AG04450 (cell line): ENCODE measurements at regions not wholly inside any gene's neighbourhood (a gene's known extent, or its start where the extent isn't known, plus 50 kb on each side); places are given as distances from the start of the nearest gene placed in this dataset.
"Not testable (repeated sequence)": the region's sequence is repeated elsewhere in the genome, so short reads cannot be mapped to it uniquely, and the experiment has no call there.

Experiments used
- CTCF ChIA-PET: fragments of 300-600, 350-600 bp; formaldehyde crosslinking; extraction: SDS; loops from one replicate; lab custom pipeline; 2022; ENCODE audit warnings: antibody characterized with exemption, inconsistent platforms; lab: Charles Lee
- POLR2A ChIA-PET: fragments of 350-600 bp; formaldehyde crosslinking; extraction: SDS; loops from one replicate; lab custom pipeline; 2021; ENCODE audit warnings: antibody characterized with exemption, inconsistent platforms; lab: Yijun Ruan, JAX
- DNase-seq: peaks from one replicate; pipeline ENCODE4 v3.0.0-alpha.2; 2011; ENCODE audit warnings: low read depth, low spot score
- H3K27ac ChIP-seq: one replicate; pipeline ENCODE4 v1.5.1; 2012; ENCODE audit warnings: low read depth, low read length, control low read depth
- H3K27me3 ChIP-seq: one replicate; pipeline ENCODE4 v1.6.0; 2012; ENCODE audit warnings: low read length; ENCODE audit not compliant: control insufficient read depth, insufficient read depth
- H3K4me3 ChIP-seq: 2 replicates; pipeline ENCODE4 v1.5.1; 2011; ENCODE audit warnings: mild to moderate bottlenecking, low read depth, low read length, control low read depth
- H3K9me3 ChIP-seq: 2 replicates; pipeline ENCODE4 v1.5.1; 2012; ENCODE audit warnings: low read length; ENCODE audit not compliant: control insufficient read depth, insufficient read depth
- TF ChIP-seq, protein P1 (sequence below): IDR thresholded peaks from 2 replicates; pipeline ENCODE4 v1.5.1; 2011; ENCODE audit warnings: low read depth, low read length, control low read depth, inconsistent platforms

DNA sequence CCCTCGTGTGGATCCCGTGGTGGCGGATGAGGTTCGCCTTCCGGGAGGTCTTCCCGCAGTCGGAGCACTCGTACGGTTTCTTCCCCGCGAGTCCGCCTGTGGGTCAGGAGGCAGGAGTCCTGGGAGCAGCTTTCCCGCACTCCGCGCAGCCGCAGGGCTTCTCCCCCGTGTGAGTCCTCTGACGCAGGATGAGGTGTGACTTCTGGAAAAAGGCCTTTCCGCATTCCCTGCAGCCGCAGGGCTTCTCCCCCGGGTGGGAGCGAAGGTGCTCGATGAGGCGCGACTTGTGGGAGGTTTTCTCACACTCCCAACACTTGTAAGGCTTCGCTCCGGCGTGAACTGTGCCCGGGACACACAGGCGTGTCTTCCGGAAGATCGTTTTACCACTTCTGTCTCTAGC lies 68.8 kb upstream of the WIPI2 start:
- H3K4me3 ChIP-seq, H3K9me3 ChIP-seq, H3K27ac ChIP-seq, H3K27me3 ChIP-seq, DNase-seq, POLR2A ChIA-PET, CTCF ChIA-PET: not testable (repeated sequence)

DNA sequence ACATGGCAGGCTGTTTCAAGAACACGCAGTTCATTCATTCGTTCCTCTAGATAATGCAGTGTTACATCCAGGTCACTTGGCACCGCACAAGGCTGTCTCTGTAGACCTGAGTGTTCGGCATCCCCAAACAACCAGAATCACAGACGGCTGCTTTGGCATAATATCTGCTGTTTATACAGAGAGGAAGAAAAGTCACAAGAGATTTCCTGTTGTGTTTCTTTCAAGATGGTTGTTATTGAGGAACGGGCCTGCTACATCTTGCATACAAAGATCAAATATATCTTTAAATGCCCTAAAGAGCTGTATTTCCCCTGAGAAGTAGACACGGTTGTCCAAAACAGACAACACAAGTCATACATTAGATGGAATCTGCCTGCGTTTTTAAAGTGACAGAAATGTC lies 58.8 kb upstream of the WIPI2 start:
- H3K4me3 ChIP-seq, DNase-seq, H3K27ac ChIP-seq, CTCF ChIA-PET, POLR2A ChIA-PET, H3K27me3 ChIP-seq, H3K9me3 ChIP-seq: not testable (repeated sequence)

DNA sequence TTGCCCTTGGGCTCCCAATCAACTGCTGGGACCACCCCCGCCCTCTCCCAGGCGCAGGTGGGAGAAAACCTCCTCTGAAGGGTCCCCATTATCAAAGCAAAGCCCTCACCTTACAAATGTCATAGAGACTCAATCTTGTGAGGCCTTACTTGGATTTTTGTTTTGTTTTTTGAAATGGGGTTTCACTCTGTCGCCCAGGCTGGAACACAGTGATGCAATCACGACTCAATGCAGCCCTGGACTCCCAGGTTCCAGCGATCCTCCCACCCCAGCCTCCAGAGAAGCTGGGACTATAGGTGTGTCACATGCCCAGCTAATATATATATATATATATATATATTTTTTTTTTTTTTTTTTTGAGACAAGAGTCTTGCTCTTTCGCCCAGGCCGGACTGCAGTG lies 57.5 kb upstream of the WIPI2 start:
- Histone ChIP-seq H3K9me3 (no peaks in the 10 kb centered on the region), H3K27ac (no peak overlapping the region), H3K27me3 (peaks cover 3% of the 10 kb centered on the region), H3K4me3 (no peak overlapping the region)
- TF ChIP-seq, protein P1, sequence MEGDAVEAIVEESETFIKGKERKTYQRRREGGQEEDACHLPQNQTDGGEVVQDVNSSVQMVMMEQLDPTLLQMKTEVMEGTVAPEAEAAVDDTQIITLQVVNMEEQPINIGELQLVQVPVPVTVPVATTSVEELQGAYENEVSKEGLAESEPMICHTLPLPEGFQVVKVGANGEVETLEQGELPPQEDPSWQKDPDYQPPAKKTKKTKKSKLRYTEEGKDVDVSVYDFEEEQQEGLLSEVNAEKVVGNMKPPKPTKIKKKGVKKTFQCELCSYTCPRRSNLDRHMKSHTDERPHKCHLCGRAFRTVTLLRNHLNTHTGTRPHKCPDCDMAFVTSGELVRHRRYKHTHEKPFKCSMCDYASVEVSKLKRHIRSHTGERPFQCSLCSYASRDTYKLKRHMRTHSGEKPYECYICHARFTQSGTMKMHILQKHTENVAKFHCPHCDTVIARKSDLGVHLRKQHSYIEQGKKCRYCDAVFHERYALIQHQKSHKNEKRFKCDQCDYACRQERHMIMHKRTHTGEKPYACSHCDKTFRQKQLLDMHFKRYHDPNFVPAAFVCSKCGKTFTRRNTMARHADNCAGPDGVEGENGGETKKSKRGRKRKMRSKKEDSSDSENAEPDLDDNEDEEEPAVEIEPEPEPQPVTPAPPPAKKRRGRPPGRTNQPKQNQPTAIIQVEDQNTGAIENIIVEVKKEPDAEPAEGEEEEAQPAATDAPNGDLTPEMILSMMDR, result no peak
- ChIA-PET POLR2A (no interaction called here), CTCF (no interaction called here)
- DNase-seq, result no peak

DNA sequence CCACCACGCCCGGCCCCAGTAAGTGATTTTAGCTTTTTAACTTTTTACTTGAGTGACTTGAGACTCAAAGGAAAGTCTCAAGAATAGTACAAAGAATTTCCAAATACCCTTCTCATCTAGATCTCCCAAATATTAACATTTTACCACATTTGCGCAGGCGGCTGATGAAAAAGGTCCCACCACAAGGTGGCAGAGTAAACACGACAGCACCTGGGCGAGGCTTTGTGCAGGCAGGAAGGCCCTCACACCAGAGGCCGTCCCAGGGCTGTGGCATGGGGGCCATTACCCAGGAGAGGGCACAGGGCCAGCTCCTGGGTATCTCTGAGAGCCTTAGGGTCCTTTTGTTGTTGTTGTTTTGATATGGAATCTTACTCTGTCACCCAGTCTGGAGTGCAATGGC lies 50.0 kb upstream of the WIPI2 start:
- POLR2A ChIA-PET, result no interaction called here
- no peak for DNase-seq
- TF ChIP-seq, protein P1, result peak; percentile 35; the same call in 1 of the 2 replicates

More for the DNA sequence above, 50.0 kb upstream of the WIPI2 start:
- CTCF ChIA-PET, result interaction anchor here (0.6 to 0.7 kb wide), 2 partner anchors 35 to 36 kb away, joined by 3 read pairs; no protein-coding TSS in a partner anchor
- Histone ChIP-seq H3K4me3 (no peak overlapping the region), H3K27ac (no peak overlapping the region), H3K9me3 (no peaks in the 10 kb centered on the region; the same call in 1 of the 2 replicates), H3K27me3 (peaks cover 4% of the 10 kb centered on the region)
